ENCODE measurements at regions not wholly inside any gene's neighbourhood (a gene's known extent, or its start where the extent isn't known, plus 50 kb on each side); places are given as distances from the start of the nearest gene placed in this dataset.
"Not testable (repeated sequence)": the region's sequence is repeated elsewhere in the genome, so short reads cannot be mapped to it uniquely, and the experiment has no call there.

- H3K9me3 ChIP-seq = no peaks in the 10 kb centered on the region
- TF ChIP-seq HOXB13 (CRISPR knock-in tag; IDR thresholded peaks at IDR 0.05; ENCODE audit: low read depth) (no peak), ZSCAN20 (CRISPR knock-in tag; IDR thresholded peaks at IDR 0.05) (no peak), POLR2AphosphoS2 (conservative IDR thresholded peaks at IDR 0.05; ENCODE audit: low read length) (no peak), ZC3H11A (IDR thresholded peaks at IDR 0.05) (no peak), CBX8 (IDR thresholded peaks at IDR 0.05) (no peak), MAX (IDR thresholded peaks at IDR 0.05) (no peak), JUN (IDR thresholded peaks at IDR 0.05) (no peak), ATOH8 (CRISPR knock-in tag; IDR thresholded peaks at IDR 0.05; ENCODE audit: low read depth) (no peak), CBX2 (IDR thresholded peaks at IDR 0.05; ENCODE audit: borderline replicate concordance, low read depth) (no peak), FOSL2 (IDR thresholded peaks at IDR 0.05) (no peak), FOSL2 (CRISPR knock-in tag; IDR thresholded peaks at IDR 0.05) (no peak), CHD4 (IDR thresholded peaks at IDR 0.05; ENCODE audit: borderline replicate concordance) (no peak), FOXS1 (CRISPR knock-in tag; IDR thresholded peaks at IDR 0.05) (no peak)
- ATAC-seq (no peak), DNase-seq (ENCODE audit: low read depth in 1 of 2, low spot score in 1 of 2) (peak in 1 of 2 experiments; percentile 14), FAIRE-seq (no peak)
- ChIA-PET POLR2A (no interaction called here), CTCF (no interaction called here)
- H3K4me2 ChIP-seq = no peak overlapping the region
- H3K4me1 ChIP-seq = no peaks in the 10 kb centered on the region
- H3K27ac ChIP-seq = no peak overlapping the region
- 42% methylated on average over 5 of the region's 5 CpGs for WGBS (ENCODE audit: missing lambda C conversion rate)
- H3K4me3 ChIP-seq = no peak overlapping the region
Observed at GRCh38 chr4:37555322-37555721, 130.9 kb downstream of the RELL1 start.

- POLR2A ChIA-PET; H3K4me2 ChIP-seq; ATAC-seq; H3K27ac ChIP-seq; FAIRE-seq; DNase-seq (ENCODE audit: low read depth in 1 of 2, low spot score in 1 of 2); H3K9me3 ChIP-seq; H3K4me3 ChIP-seq; H3K4me1 ChIP-seq: not testable (repeated sequence)
- 52% methylated on average over 3 of the region's 3 CpGs for WGBS (ENCODE audit: missing lambda C conversion rate)
- CTCF ChIA-PET = interaction anchor here (1.7 kb wide), 1 partner anchor 17 kb away, joined by 6 read pairs; no protein-coding TSS in a partner anchor
Observed at GRCh38 chr4:37549866-37550265, 136.3 kb downstream of the RELL1 start.

GRCh38 chr4:37549041-37549440 lies 137.1 kb downstream of the RELL1 start:
- 70% methylated on average over 5 of the region's 6 CpGs for WGBS (ENCODE audit: missing lambda C conversion rate)
- DNase-seq (ENCODE audit: low read depth in 1 of 2, low spot score in 1 of 2) = no peak
- Histone ChIP-seq H3K4me3 (no peak overlapping the region), H3K4me1 (no peaks in the 10 kb centered on the region), H3K9me3 (no peaks in the 10 kb centered on the region), H3K27ac (no peak overlapping the region), H3K4me2 (no peak overlapping the region)
- ChIA-PET CTCF (interaction anchor here (1.7 kb wide), 1 partner anchor 18 kb away, joined by 6 read pairs; no protein-coding TSS in a partner anchor), POLR2A (no interaction called here)
- no peak for FAIRE-seq
- no peak for TF ChIP-seq RARB (CRISPR knock-in tag; IDR thresholded peaks at IDR 0.05)
- TF ChIP-seq SMC3 (IDR thresholded peaks at IDR 0.05) = no peak
- no peak for TF ChIP-seq RNF2 (IDR thresholded peaks at IDR 0.05; ENCODE audit: borderline replicate concordance, low read depth)
- no peak for TF ChIP-seq ZC3H11A (IDR thresholded peaks at IDR 0.05)
- no peak for TF ChIP-seq E2F6 (IDR thresholded peaks at IDR 0.05; ENCODE audit: borderline replicate concordance, low read depth)
- TF ChIP-seq CTCF (IDR thresholded peaks at IDR 0.05) = no peak
- no peak for TF ChIP-seq POLR2A (IDR thresholded peaks at IDR 0.05; ENCODE audit: low read length)
- no peak for TF ChIP-seq EHF (CRISPR knock-in tag; IDR thresholded peaks at IDR 0.05)
- TF ChIP-seq CHD4 (IDR thresholded peaks at IDR 0.05; ENCODE audit: borderline replicate concordance) = no peak
- TF ChIP-seq HOXB5 (CRISPR knock-in tag; IDR thresholded peaks at IDR 0.05) = no peak
- TF ChIP-seq JUN (IDR thresholded peaks at IDR 0.05) = no peak
- no peak for TF ChIP-seq EP300 (IDR thresholded peaks at IDR 0.05)
- no peak for TF ChIP-seq BCL3 (IDR thresholded peaks at IDR 0.05)
- no peak for TF ChIP-seq RFX5 (IDR thresholded peaks at IDR 0.05)
- no peak for TF ChIP-seq EHMT2 (IDR thresholded peaks at IDR 0.05; ENCODE audit: low read depth)
- no peak for TF ChIP-seq FOSB (CRISPR knock-in tag; IDR thresholded peaks at IDR 0.05)
- no peak for TF ChIP-seq RCOR1 (IDR thresholded peaks at IDR 0.05; ENCODE audit: low read depth, low read length)
- TF ChIP-seq KDM5A (IDR thresholded peaks at IDR 0.05) = no peak
- TF ChIP-seq CHD2 (IDR thresholded peaks at IDR 0.05; ENCODE audit: low read length, partially characterized antibody) = no peak
- no peak for ATAC-seq

All from A549 (cell line).